MM.1S (cell line): ENCODE measurements at regions not wholly inside any gene's neighbourhood (a gene's known extent, or its start where the extent isn't known, plus 50 kb on each side); places are given as distances from the start of the nearest gene placed in this dataset.

Experiments used
- EZH2phosphoT487 ChIP-seq: fragments of 300-600 bp; sonication (generic); IDR thresholded peaks from 2 replicates; pipeline ENCODE4 v1.6.1; 2018; ENCODE audit warnings: antibody characterized with exemption, low read length
- TF ChIP-seq, protein P1 (sequence below): fragments of 300-600 bp; sonication (generic); IDR thresholded peaks from 2 replicates; pipeline ENCODE4 v1.5.1; 2016; ENCODE audit warnings: antibody characterized with exemption, low read length, mixed read lengths

DNA sequence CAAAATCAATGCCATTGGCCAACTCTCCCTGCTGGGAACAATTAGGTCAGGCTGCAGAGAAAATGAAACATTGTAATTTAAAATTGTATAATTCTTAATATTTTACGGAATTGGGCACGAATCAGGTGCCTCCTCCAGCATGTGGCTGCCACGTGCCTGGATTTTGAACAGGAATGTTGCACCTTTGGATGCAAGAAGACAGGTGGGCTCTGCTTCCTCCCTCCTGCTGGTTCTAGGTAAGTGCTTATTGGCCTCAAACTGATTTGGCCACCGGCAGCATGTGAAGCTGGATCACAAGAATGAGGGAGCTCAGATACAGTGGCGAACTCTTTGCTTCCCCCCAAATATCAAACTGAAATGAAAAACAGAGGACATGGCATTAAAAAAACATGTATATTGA lies 1559.9 kb upstream of the FLRT2 start:
- TF ChIP-seq, protein P1, sequence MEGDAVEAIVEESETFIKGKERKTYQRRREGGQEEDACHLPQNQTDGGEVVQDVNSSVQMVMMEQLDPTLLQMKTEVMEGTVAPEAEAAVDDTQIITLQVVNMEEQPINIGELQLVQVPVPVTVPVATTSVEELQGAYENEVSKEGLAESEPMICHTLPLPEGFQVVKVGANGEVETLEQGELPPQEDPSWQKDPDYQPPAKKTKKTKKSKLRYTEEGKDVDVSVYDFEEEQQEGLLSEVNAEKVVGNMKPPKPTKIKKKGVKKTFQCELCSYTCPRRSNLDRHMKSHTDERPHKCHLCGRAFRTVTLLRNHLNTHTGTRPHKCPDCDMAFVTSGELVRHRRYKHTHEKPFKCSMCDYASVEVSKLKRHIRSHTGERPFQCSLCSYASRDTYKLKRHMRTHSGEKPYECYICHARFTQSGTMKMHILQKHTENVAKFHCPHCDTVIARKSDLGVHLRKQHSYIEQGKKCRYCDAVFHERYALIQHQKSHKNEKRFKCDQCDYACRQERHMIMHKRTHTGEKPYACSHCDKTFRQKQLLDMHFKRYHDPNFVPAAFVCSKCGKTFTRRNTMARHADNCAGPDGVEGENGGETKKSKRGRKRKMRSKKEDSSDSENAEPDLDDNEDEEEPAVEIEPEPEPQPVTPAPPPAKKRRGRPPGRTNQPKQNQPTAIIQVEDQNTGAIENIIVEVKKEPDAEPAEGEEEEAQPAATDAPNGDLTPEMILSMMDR, result no peak
- no peak for TF ChIP-seq EZH2phosphoT487
